ENCODE measurements at regions not wholly inside any gene's neighbourhood (a gene's known extent, or its start where the extent isn't known, plus 50 kb on each side); places are given as distances from the start of the nearest gene placed in this dataset.
"Not testable (repeated sequence)": the region's sequence is repeated elsewhere in the genome, so short reads cannot be mapped to it uniquely, and the experiment has no call there.

GRCh38 chr3:17817545-17817944, 75.1 kb upstream of the TBC1D5 start:
- Histone ChIP-seq H3K27ac (no peak overlapping the region), H3K9ac (ENCODE audit: low read depth in 2 of 2, low read length in 2 of 2) (no peak overlapping the region), H3K27me3 (no peaks in the 10 kb centered on the region), H3K4me1 (no peaks in the 10 kb centered on the region), H3K9me3 (no peaks in the 10 kb centered on the region), H3K36me3 (no peaks in the 10 kb centered on the region), H3K4me3 (no peak overlapping the region)
- no peak for DNase-seq
- intact Hi-C loops (cut with DNase I) = no loop called here
- TF ChIP-seq CTCF (IDR thresholded peaks at IDR 0.05) = no peak

- H3K9me3 ChIP-seq; DNase-seq; H3K36me3 ChIP-seq; H3K27ac ChIP-seq; H3K9ac ChIP-seq (ENCODE audit: low read depth in 2 of 2, low read length in 2 of 2); H3K4me1 ChIP-seq; H3K4me3 ChIP-seq; H3K27me3 ChIP-seq; intact Hi-C loops (cut with DNase I): not testable (repeated sequence)
These were observed 74.4 kb upstream of the TBC1D5 start for GRCh38 chr3:17816839-17817238.

GRCh38 chr3:17812328-17812727, 69.9 kb upstream of the TBC1D5 start:
- H3K27me3 ChIP-seq; H3K9ac ChIP-seq (ENCODE audit: low read depth in 2 of 2, low read length in 2 of 2); DNase-seq; H3K27ac ChIP-seq; H3K4me1 ChIP-seq; H3K36me3 ChIP-seq; intact Hi-C loops (cut with DNase I); H3K4me3 ChIP-seq; H3K9me3 ChIP-seq: not testable (repeated sequence)

- intact Hi-C loops (cut with DNase I) = no loop called here
- no peaks in the 10 kb centered on the region for H3K36me3 ChIP-seq
- H3K27me3 ChIP-seq = no peaks in the 10 kb centered on the region
- no peaks in the 10 kb centered on the region for H3K4me1 ChIP-seq
- no peak overlapping the region for H3K4me3 ChIP-seq
- no peak overlapping the region for H3K27ac ChIP-seq
- H3K9me3 ChIP-seq = no peaks in the 10 kb centered on the region
- TF ChIP-seq CTCF (IDR thresholded peaks at IDR 0.05) = no peak
- no peak for DNase-seq
- no peak overlapping the region for H3K9ac ChIP-seq (ENCODE audit: low read depth in 2 of 2, low read length in 2 of 2)
These were observed 69.2 kb upstream of the TBC1D5 start for GRCh38 chr3:17811646-17812045.

GRCh38 chr3:17810759-17811158, 68.3 kb upstream of the TBC1D5 start:
- H3K4me1 ChIP-seq = no peaks in the 10 kb centered on the region
- no peak for TF ChIP-seq CTCF (IDR thresholded peaks at IDR 0.05)
- no peak overlapping the region for H3K4me3 ChIP-seq
- no peak for DNase-seq
- H3K9me3 ChIP-seq = no peaks in the 10 kb centered on the region
- H3K27me3 ChIP-seq = no peaks in the 10 kb centered on the region
- no peaks in the 10 kb centered on the region for H3K36me3 ChIP-seq
- H3K27ac ChIP-seq = no peak overlapping the region
- intact Hi-C loops (cut with DNase I) = no loop called here
- no peak overlapping the region for H3K9ac ChIP-seq (ENCODE audit: low read depth in 2 of 2, low read length in 2 of 2)

GRCh38 chr3:17808994-17809393, 66.6 kb upstream of the TBC1D5 start:
- H3K4me3 ChIP-seq = no peak overlapping the region
- H3K9ac ChIP-seq (ENCODE audit: low read depth in 2 of 2, low read length in 2 of 2) = no peak overlapping the region
- TF ChIP-seq CTCF (IDR thresholded peaks at IDR 0.05) = no peak
- H3K27me3 ChIP-seq = no peaks in the 10 kb centered on the region
- H3K9me3 ChIP-seq = no peaks in the 10 kb centered on the region
- intact Hi-C loops (cut with DNase I) = no loop called here
- H3K4me1 ChIP-seq = no peaks in the 10 kb centered on the region
- no peak for DNase-seq
- H3K27ac ChIP-seq = no peak overlapping the region
- no peaks in the 10 kb centered on the region for H3K36me3 ChIP-seq

GRCh38 chr3:17806876-17807275, 64.4 kb upstream of the TBC1D5 start:
- Histone ChIP-seq H3K27me3 (no peaks in the 10 kb centered on the region), H3K27ac (no peak overlapping the region), H3K4me1 (no peaks in the 10 kb centered on the region), H3K4me3 (no peak overlapping the region), H3K9ac (ENCODE audit: low read depth in 2 of 2, low read length in 2 of 2) (no peak overlapping the region), H3K36me3 (no peaks in the 10 kb centered on the region), H3K9me3 (no peaks in the 10 kb centered on the region)
- intact Hi-C loops (cut with DNase I) = no loop called here
- DNase-seq = no peak
- TF ChIP-seq CTCF (IDR thresholded peaks at IDR 0.05) = no peak
